ENCODE measurements at regions not wholly inside any gene's neighbourhood (a gene's known extent, or its start where the extent isn't known, plus 50 kb on each side); places are given as distances from the start of the nearest gene placed in this dataset.

DNA sequence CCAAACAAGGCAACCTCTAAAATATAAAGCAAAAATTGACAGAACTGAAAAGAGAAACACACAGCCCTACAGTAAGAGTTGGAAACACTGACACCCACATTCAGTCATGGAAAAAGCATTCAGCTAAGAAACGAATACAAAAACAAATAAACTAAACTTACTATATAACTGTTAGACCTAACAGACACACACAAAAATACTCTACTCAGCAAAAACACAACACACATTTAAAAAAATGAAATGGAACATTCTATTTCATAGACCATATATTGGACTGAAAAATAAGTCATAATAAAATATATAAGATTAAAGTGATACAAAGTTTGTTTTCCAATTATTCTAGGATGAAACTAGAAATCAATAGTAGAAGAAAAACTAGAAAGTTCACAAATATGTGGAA is 488.8 kb upstream of the POU3F4 start:
- TF ChIP-seq, protein P1, sequence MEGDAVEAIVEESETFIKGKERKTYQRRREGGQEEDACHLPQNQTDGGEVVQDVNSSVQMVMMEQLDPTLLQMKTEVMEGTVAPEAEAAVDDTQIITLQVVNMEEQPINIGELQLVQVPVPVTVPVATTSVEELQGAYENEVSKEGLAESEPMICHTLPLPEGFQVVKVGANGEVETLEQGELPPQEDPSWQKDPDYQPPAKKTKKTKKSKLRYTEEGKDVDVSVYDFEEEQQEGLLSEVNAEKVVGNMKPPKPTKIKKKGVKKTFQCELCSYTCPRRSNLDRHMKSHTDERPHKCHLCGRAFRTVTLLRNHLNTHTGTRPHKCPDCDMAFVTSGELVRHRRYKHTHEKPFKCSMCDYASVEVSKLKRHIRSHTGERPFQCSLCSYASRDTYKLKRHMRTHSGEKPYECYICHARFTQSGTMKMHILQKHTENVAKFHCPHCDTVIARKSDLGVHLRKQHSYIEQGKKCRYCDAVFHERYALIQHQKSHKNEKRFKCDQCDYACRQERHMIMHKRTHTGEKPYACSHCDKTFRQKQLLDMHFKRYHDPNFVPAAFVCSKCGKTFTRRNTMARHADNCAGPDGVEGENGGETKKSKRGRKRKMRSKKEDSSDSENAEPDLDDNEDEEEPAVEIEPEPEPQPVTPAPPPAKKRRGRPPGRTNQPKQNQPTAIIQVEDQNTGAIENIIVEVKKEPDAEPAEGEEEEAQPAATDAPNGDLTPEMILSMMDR (IDR thresholded peaks at IDR 0.05), result no peak
- TF ChIP-seq POLR2A (IDR thresholded peaks at IDR 0.05), result no peak
